Central memory CD8-positive, alpha-beta T cell (primary cell): ENCODE measurements at regions not wholly inside any gene's neighbourhood (a gene's known extent, or its start where the extent isn't known, plus 50 kb on each side); places are given as distances from the start of the nearest gene placed in this dataset.

Experiments
- ATAC-seq: fragments of 150-1000 bp; cut with Tn5 transposase; replicated peaks from 2 replicates; pipeline ENCODE4 v1.10.0; 2022; ENCODE audit warnings: mild to moderate bottlenecking, moderate FRiP score, moderate number of reproducible peaks; ENCODE audit not compliant: poor library complexity, severe bottlenecking; ENCODE audit errors: extremely low read depth
- DNase-seq, 2 donors: peaks; one replicate each; pipeline ENCODE4 v3.0.0; 2021; ENCODE audit warnings: low spot score in 2 of 2
- H3K27ac Mint-ChIP-seq: one replicate; pipeline ENCODE4 v1.8.0; 2022; ENCODE audit warnings: low read depth, mild to moderate bottlenecking, moderate library complexity, mixed read lengths
- H3K27me3 Mint-ChIP-seq: one replicate; pipeline ENCODE4 v1.8.0; 2022; ENCODE audit warnings: mixed read lengths
- H3K36me3 Mint-ChIP-seq: one replicate; pipeline ENCODE4 v1.8.0; 2022; ENCODE audit warnings: mild to moderate bottlenecking, moderate library complexity, mixed read lengths; ENCODE audit not compliant: insufficient read depth
- H3K4me1 Mint-ChIP-seq: one replicate; pipeline ENCODE4 v1.8.0; 2022; ENCODE audit warnings: mixed read lengths
- H3K4me3 Mint-ChIP-seq: one replicate; pipeline ENCODE4 v1.8.0; 2022; ENCODE audit warnings: mild to moderate bottlenecking, moderate library complexity, mixed read lengths
- H3K9me3 Mint-ChIP-seq: one replicate; pipeline ENCODE4 v1.8.0; 2022; ENCODE audit warnings: mixed read lengths

GRCh38 chr3:127089486-127090145 lies 103.3 kb upstream of the PRR23E start:
- Mint-ChIP-seq H3K27ac (no peak overlapping the region), H3K9me3 (no peaks in the 10 kb centered on the region), H3K4me3 (no peak overlapping the region), H3K36me3 (no peaks in the 10 kb centered on the region), H3K27me3 (peaks cover 57% of the 10 kb centered on the region), H3K4me1 (no peaks in the 10 kb centered on the region)
- ATAC-seq (no peak), DNase-seq (no peak)

- H3K9me3 Mint-ChIP-seq, result no peaks in the 10 kb centered on the region
- DNase-seq (no peak), ATAC-seq (no peak)
- no peaks in the 10 kb centered on the region for H3K4me1 Mint-ChIP-seq
- H3K36me3 Mint-ChIP-seq, result no peaks in the 10 kb centered on the region
- H3K27ac Mint-ChIP-seq, result no peak overlapping the region
- peaks cover 57% of the 10 kb centered on the region for H3K27me3 Mint-ChIP-seq
- H3K4me3 Mint-ChIP-seq, result no peak overlapping the region
Measured at GRCh38 chr3:127090218-127091160, 102.4 kb upstream of the PRR23E start.

DNA sequence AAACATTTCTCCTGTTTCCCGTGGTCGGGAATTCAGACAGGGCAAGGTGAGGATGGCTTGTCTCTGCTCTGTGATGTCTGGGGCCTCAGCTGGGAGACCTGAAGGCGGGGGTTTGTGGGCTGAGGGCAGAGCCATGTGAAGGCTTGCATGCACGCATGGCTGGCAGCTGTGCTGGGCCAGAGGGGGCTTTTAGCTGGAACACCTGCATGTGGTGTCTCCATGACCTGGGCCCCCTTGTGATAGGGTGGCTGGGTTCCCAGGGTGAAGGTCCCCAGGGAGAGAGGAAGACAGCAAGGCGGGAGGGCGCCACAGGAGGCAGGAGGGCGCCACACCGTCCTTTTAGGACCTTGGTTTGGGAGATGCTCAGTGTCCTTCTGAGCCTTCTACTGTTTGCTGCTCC lies 101.6 kb upstream of the PRR23E start:
- Mint-ChIP-seq H3K4me3 (no peak overlapping the region), H3K27me3 (peaks cover 57% of the 10 kb centered on the region), H3K27ac (no peak overlapping the region), H3K9me3 (no peaks in the 10 kb centered on the region), H3K4me1 (no peaks in the 10 kb centered on the region), H3K36me3 (no peaks in the 10 kb centered on the region)
- ATAC-seq (no peak), DNase-seq (no peak)

DNA sequence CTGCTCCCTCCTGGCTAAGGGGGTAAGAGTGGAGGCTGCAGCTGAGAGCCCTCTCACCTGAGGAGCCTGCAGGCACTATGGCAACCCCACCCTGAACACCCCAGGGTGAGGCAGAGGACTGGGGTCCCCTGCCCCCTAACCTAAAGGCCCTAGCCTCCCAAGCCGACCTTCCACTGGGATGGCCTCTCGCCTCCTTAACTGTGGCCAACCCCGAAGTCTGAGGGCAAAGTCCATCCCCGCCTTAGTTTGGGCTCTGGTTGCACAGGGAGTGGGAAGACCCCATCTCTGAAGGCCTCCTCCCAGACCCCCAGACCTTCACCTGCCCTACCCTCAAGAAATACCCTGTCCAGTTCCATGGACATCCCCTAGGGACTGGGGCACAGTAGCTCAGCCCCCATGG lies 100.6 kb upstream of the PRR23E start:
- no peak for ATAC-seq
- H3K27me3 Mint-ChIP-seq, result peaks cover 57% of the 10 kb centered on the region
- H3K9me3 Mint-ChIP-seq, result no peaks in the 10 kb centered on the region
- no peaks in the 10 kb centered on the region for H3K4me1 Mint-ChIP-seq
- no peaks in the 10 kb centered on the region for H3K36me3 Mint-ChIP-seq
- no peak overlapping the region for H3K4me3 Mint-ChIP-seq
- no peak for DNase-seq
- no peak overlapping the region for H3K27ac Mint-ChIP-seq

GRCh38 chr3:127092776-127093175 lies 100.2 kb upstream of the PRR23E start:
- Mint-ChIP-seq H3K9me3 (no peaks in the 10 kb centered on the region), H3K36me3 (no peaks in the 10 kb centered on the region), H3K4me3 (no peak overlapping the region), H3K4me1 (no peaks in the 10 kb centered on the region), H3K27me3 (peaks cover 54% of the 10 kb centered on the region), H3K27ac (no peak overlapping the region)
- ATAC-seq (no peak), DNase-seq (no peak)

GRCh38 chr3:127093312-127093711 lies 99.6 kb upstream of the PRR23E start:
- H3K36me3 Mint-ChIP-seq, result no peaks in the 10 kb centered on the region
- no peak for ATAC-seq

GRCh38 chr3:127095774-127096173 lies 97.2 kb upstream of the PRR23E start:
- Mint-ChIP-seq H3K9me3 (no peaks in the 10 kb centered on the region), H3K27ac (no peak overlapping the region), H3K36me3 (no peaks in the 10 kb centered on the region), H3K4me1 (no peaks in the 10 kb centered on the region), H3K4me3 (no peak overlapping the region), H3K27me3 (peaks cover 29% of the 10 kb centered on the region)
- ATAC-seq (no peak), DNase-seq (no peak)

More at GRCh38 chr3:127093312-127093711, 99.6 kb upstream of the PRR23E start:
- H3K4me1 Mint-ChIP-seq, result no peaks in the 10 kb centered on the region
- H3K27me3 Mint-ChIP-seq, result peaks cover 48% of the 10 kb centered on the region
- no peak for DNase-seq
- no peak overlapping the region for H3K4me3 Mint-ChIP-seq
- H3K9me3 Mint-ChIP-seq, result no peaks in the 10 kb centered on the region
- no peak overlapping the region for H3K27ac Mint-ChIP-seq

- Mint-ChIP-seq H3K4me1 (no peaks in the 10 kb centered on the region), H3K27me3 (peaks cover 29% of the 10 kb centered on the region), H3K36me3 (no peaks in the 10 kb centered on the region), H3K4me3 (no peak overlapping the region), H3K9me3 (no peaks in the 10 kb centered on the region), H3K27ac (no peak overlapping the region)
- DNase-seq, result no peak
- no peak for ATAC-seq
Measured at GRCh38 chr3:127096256-127097071, 96.5 kb upstream of the PRR23E start.

- Mint-ChIP-seq H3K4me1 (no peaks in the 10 kb centered on the region), H3K9me3 (no peaks in the 10 kb centered on the region), H3K27me3 (peaks cover 26% of the 10 kb centered on the region), H3K4me3 (no peak overlapping the region), H3K36me3 (no peaks in the 10 kb centered on the region), H3K27ac (no peak overlapping the region)
- no peak for DNase-seq
- ATAC-seq, result no peak
Measured at GRCh38 chr3:127097072-127097405, 95.9 kb upstream of the PRR23E start.

DNA sequence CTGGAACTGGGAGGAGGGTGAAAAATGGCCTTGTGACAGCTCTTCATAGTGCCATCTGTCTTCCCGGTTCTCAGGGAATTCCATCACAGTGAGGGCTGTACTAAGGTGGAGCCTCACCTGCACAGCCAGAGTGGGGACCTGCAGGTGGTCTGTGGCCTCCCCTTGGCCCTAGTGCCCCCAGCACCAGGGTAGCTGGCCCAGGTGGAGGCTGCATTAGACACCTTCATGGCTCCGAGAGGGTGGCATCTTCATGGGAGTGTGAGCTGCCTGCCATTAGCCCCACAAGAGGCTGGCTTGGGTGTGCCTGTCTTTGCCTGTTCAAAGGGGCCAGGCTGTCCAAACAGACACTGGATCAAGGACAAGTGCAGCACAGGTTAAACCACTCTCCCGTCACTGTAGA lies 95.5 kb upstream of the PRR23E start:
- ATAC-seq, result no peak
- H3K27ac Mint-ChIP-seq, result no peak overlapping the region
- no peak for DNase-seq
- H3K9me3 Mint-ChIP-seq, result no peaks in the 10 kb centered on the region
- no peaks in the 10 kb centered on the region for H3K4me1 Mint-ChIP-seq
- no peaks in the 10 kb centered on the region for H3K36me3 Mint-ChIP-seq
- H3K27me3 Mint-ChIP-seq, result peaks cover 21% of the 10 kb centered on the region
- no peak overlapping the region for H3K4me3 Mint-ChIP-seq

DNA sequence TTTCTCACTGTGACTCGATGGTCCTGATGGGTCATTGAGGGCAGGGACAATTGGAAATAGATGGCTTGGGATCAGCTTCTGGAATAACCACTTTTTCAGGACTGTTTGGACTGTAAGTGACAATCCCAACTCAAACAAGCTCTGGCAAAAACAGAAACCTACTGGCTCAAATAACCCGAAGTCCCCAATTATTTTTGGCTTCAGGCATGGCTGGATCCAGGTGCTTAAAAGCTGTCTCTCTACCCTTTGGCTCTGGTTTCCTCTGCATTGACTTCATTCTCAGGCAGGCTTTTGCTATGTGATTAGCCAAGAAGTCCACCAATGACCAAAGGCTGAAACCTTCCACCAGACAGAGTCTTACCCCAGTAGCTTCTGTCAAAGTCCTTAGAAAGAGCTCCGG lies 92.9 kb upstream of the PRR23E start:
- no peak overlapping the region for H3K27ac Mint-ChIP-seq
- no peaks in the 10 kb centered on the region for H3K9me3 Mint-ChIP-seq
- H3K27me3 Mint-ChIP-seq, result peaks cover 15% of the 10 kb centered on the region
- no peak for ATAC-seq
- H3K4me1 Mint-ChIP-seq, result no peaks in the 10 kb centered on the region
- DNase-seq, result no peak
- H3K36me3 Mint-ChIP-seq, result no peaks in the 10 kb centered on the region
- H3K4me3 Mint-ChIP-seq, result no peak overlapping the region

GRCh38 chr3:127100459-127101410 lies 92.2 kb upstream of the PRR23E start:
- peaks cover 15% of the 10 kb centered on the region for H3K27me3 Mint-ChIP-seq
- DNase-seq, result no peak

More at GRCh38 chr3:127100459-127101410, 92.2 kb upstream of the PRR23E start:
- Mint-ChIP-seq H3K36me3 (no peaks in the 10 kb centered on the region), H3K27ac (no peak overlapping the region), H3K4me1 (no peaks in the 10 kb centered on the region), H3K9me3 (no peaks in the 10 kb centered on the region), H3K4me3 (no peak overlapping the region)
- no peak for ATAC-seq
